ENCODE measurements at regions not wholly inside any gene's neighbourhood (a gene's known extent, or its start where the extent isn't known, plus 50 kb on each side); places are given as distances from the start of the nearest gene placed in this dataset.

- no peak overlapping the region for H3K9ac ChIP-seq (ENCODE audit: low read length in 2 of 2)
- H3K27me3 ChIP-seq (ENCODE audit: control insufficient read depth in 1 of 2, insufficient read depth in 2 of 2, low read length in 2 of 2) = no peaks in the 10 kb centered on the region
- H3K36me3 ChIP-seq (ENCODE audit: control insufficient read depth in 2 of 2, insufficient read depth in 2 of 2, low read length in 2 of 2) = no peaks in the 10 kb centered on the region
- no peak overlapping the region for H3K4me3 ChIP-seq (ENCODE audit: low read length in 2 of 2)
- H3K9me3 ChIP-seq (ENCODE audit: control insufficient read depth in 2 of 2, low read length in 2 of 2) = no peaks in the 10 kb centered on the region
- no peak overlapping the region for H3K27ac ChIP-seq (ENCODE audit: low read length)
- H3K4me1 ChIP-seq (ENCODE audit: control insufficient read depth, insufficient read depth, low read length) = no peaks in the 10 kb centered on the region
Measured at GRCh38 chr2:36059691-36060090, 295.9 kb upstream of the CRIM1 start.

DNA sequence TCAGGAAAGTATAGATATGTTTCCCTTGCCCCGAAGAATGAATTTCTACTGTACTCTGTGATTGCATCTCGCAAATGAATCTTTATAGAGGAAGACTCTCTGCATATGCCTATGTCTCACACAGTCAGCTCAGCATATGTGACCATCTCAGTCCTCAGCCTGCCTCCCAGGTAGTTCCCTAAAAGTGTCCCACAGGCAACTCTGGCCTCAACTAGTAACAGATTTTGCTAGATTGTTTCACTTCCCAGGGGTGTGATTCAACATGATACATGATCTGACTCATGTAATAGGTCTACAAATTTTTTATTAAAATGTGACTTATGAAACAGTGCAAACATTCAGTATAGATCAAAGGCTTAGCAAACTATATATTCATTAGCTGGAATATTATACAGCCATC, 296.6 kb upstream of the CRIM1 start:
- H3K27me3 ChIP-seq (ENCODE audit: control insufficient read depth in 1 of 2, insufficient read depth in 2 of 2, low read length in 2 of 2) = no peaks in the 10 kb centered on the region
- H3K4me1 ChIP-seq (ENCODE audit: control insufficient read depth, insufficient read depth, low read length) = no peaks in the 10 kb centered on the region

DNA sequence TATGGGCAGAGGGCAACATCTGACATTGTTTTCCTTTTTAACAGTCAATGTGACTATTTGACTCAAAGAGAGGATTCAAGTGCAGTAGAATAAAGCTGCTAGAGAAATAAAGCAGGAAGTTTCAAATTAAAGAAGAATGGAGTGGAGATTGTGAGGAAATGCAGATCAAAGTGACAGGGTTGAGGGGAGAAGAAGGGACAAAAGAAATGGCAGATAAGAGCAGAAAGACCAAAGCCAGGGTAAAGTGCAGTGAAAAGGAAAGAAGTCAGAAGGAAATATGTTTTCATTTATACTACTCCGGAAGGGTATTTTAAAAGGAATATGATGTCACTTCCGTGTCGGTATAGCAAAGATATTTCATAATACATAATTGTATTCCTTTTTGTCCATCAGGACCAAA, 297.5 kb upstream of the CRIM1 start:
- H3K27ac ChIP-seq (ENCODE audit: low read length) = no peak overlapping the region
- no peaks in the 10 kb centered on the region for H3K27me3 ChIP-seq (ENCODE audit: control insufficient read depth in 1 of 2, insufficient read depth in 2 of 2, low read length in 2 of 2)
- H3K4me1 ChIP-seq (ENCODE audit: control insufficient read depth, insufficient read depth, low read length) = no peaks in the 10 kb centered on the region

More for the DNA sequence above, 296.6 kb upstream of the CRIM1 start:
- H3K36me3 ChIP-seq (ENCODE audit: control insufficient read depth in 2 of 2, insufficient read depth in 2 of 2, low read length in 2 of 2) = no peaks in the 10 kb centered on the region
- H3K9me3 ChIP-seq (ENCODE audit: control insufficient read depth in 2 of 2, low read length in 2 of 2) = no peaks in the 10 kb centered on the region
- no peak overlapping the region for H3K27ac ChIP-seq (ENCODE audit: low read length)
- H3K9ac ChIP-seq (ENCODE audit: low read length in 2 of 2) = no peak overlapping the region
- H3K4me3 ChIP-seq (ENCODE audit: low read length in 2 of 2) = no peak overlapping the region

GRCh38 chr2:36052819-36053218, 302.8 kb upstream of the CRIM1 start:
- no peaks in the 10 kb centered on the region for H3K36me3 ChIP-seq (ENCODE audit: control insufficient read depth in 2 of 2, insufficient read depth in 2 of 2, low read length in 2 of 2)
- H3K9ac ChIP-seq (ENCODE audit: low read length in 2 of 2) = no peak overlapping the region
- no peak overlapping the region for H3K27ac ChIP-seq (ENCODE audit: low read length)
- H3K27me3 ChIP-seq (ENCODE audit: control insufficient read depth in 1 of 2, insufficient read depth in 2 of 2, low read length in 2 of 2) = no peaks in the 10 kb centered on the region
- H3K9me3 ChIP-seq (ENCODE audit: control insufficient read depth in 2 of 2, low read length in 2 of 2) = peaks cover 0 to 3% of the 10 kb centered on the region in 2 donors
- H3K4me3 ChIP-seq (ENCODE audit: low read length in 2 of 2) = no peak overlapping the region
- no peaks in the 10 kb centered on the region for H3K4me1 ChIP-seq (ENCODE audit: control insufficient read depth, insufficient read depth, low read length)

More for the DNA sequence above, 297.5 kb upstream of the CRIM1 start:
- H3K4me3 ChIP-seq (ENCODE audit: low read length in 2 of 2) = no peak overlapping the region
- no peaks in the 10 kb centered on the region for H3K36me3 ChIP-seq (ENCODE audit: control insufficient read depth in 2 of 2, insufficient read depth in 2 of 2, low read length in 2 of 2)
- H3K9me3 ChIP-seq (ENCODE audit: control insufficient read depth in 2 of 2, low read length in 2 of 2) = no peaks in the 10 kb centered on the region
- no peak overlapping the region for H3K9ac ChIP-seq (ENCODE audit: low read length in 2 of 2)

- Histone ChIP-seq H3K27me3 (ENCODE audit: control insufficient read depth in 1 of 2, insufficient read depth in 2 of 2, low read length in 2 of 2) (no peaks in the 10 kb centered on the region), H3K36me3 (ENCODE audit: control insufficient read depth in 2 of 2, insufficient read depth in 2 of 2, low read length in 2 of 2) (no peaks in the 10 kb centered on the region), H3K27ac (ENCODE audit: low read length) (no peak overlapping the region), H3K4me1 (ENCODE audit: control insufficient read depth, insufficient read depth, low read length) (no peaks in the 10 kb centered on the region), H3K4me3 (ENCODE audit: low read length in 2 of 2) (no peak overlapping the region), H3K9ac (ENCODE audit: low read length in 2 of 2) (no peak overlapping the region), H3K9me3 (ENCODE audit: control insufficient read depth in 2 of 2, low read length in 2 of 2) (no peaks in the 10 kb centered on the region)
Measured at GRCh38 chr2:36044411-36044810, 311.2 kb upstream of the CRIM1 start.

DNA sequence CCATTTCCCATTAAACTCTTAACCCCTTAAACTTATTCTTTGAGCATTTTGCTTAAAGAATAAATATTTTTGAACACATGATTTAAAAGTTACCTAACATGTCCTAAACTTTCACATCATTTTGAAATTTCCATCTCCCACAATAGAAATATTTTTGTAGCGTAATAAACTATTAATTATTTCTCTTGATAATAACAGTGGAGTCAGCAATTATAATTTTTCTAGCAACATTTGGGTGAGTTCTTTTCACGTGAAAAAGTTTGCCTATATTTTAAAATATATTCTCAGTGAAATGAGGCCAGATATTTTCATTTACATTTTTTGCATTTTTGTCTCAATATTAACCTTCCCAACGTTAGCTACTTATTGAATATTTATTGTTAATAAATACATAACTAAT, 320.4 kb upstream of the CRIM1 start:
- no peak overlapping the region for H3K9ac ChIP-seq (ENCODE audit: low read length in 2 of 2)
- H3K9me3 ChIP-seq (ENCODE audit: control insufficient read depth in 2 of 2, low read length in 2 of 2) = no peaks in the 10 kb centered on the region
- H3K4me1 ChIP-seq (ENCODE audit: control insufficient read depth, insufficient read depth, low read length) = no peaks in the 10 kb centered on the region
- no peak overlapping the region for H3K27ac ChIP-seq (ENCODE audit: low read length)
- no peak overlapping the region for H3K4me3 ChIP-seq (ENCODE audit: low read length in 2 of 2)
- H3K27me3 ChIP-seq (ENCODE audit: control insufficient read depth in 1 of 2, insufficient read depth in 2 of 2, low read length in 2 of 2) = no peaks in the 10 kb centered on the region
- no peaks in the 10 kb centered on the region for H3K36me3 ChIP-seq (ENCODE audit: control insufficient read depth in 2 of 2, insufficient read depth in 2 of 2, low read length in 2 of 2)

DNA sequence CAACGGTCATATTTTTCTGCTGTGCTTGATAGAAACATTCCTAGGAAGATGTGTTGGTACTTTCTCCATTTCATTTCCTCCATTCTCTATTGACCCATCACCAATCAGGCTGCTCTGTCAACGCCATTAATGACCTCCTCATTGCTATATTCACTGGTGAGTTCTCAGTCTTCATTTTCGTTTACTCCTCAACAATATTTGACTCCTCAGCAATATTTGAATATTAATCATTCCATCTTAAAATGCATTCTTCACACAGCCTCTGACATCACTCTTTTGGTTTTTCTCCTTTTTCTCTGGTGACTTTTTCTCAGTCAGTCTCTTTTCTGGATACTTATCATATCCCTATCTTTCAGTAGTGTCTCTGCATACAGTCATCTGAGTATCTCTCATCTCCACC, 323.5 kb upstream of the CRIM1 start:
- no peaks in the 10 kb centered on the region for H3K36me3 ChIP-seq (ENCODE audit: control insufficient read depth in 2 of 2, insufficient read depth in 2 of 2, low read length in 2 of 2)
- no peak overlapping the region for H3K4me3 ChIP-seq (ENCODE audit: low read length in 2 of 2)
- H3K27me3 ChIP-seq (ENCODE audit: control insufficient read depth in 1 of 2, insufficient read depth in 2 of 2, low read length in 2 of 2) = no peaks in the 10 kb centered on the region
- no peak overlapping the region for H3K27ac ChIP-seq (ENCODE audit: low read length)
- H3K9me3 ChIP-seq (ENCODE audit: control insufficient read depth in 2 of 2, low read length in 2 of 2) = no peaks in the 10 kb centered on the region
- H3K4me1 ChIP-seq (ENCODE audit: control insufficient read depth, insufficient read depth, low read length) = no peaks in the 10 kb centered on the region
- no peak overlapping the region for H3K9ac ChIP-seq (ENCODE audit: low read length in 2 of 2)

GRCh38 chr2:36031471-36031870, 324.1 kb upstream of the CRIM1 start:
- no peaks in the 10 kb centered on the region for H3K4me1 ChIP-seq (ENCODE audit: control insufficient read depth, insufficient read depth, low read length)
- H3K27me3 ChIP-seq (ENCODE audit: control insufficient read depth in 1 of 2, insufficient read depth in 2 of 2, low read length in 2 of 2) = no peaks in the 10 kb centered on the region
- H3K36me3 ChIP-seq (ENCODE audit: control insufficient read depth in 2 of 2, insufficient read depth in 2 of 2, low read length in 2 of 2) = no peaks in the 10 kb centered on the region
- H3K4me3 ChIP-seq (ENCODE audit: low read length in 2 of 2) = no peak overlapping the region
- H3K27ac ChIP-seq (ENCODE audit: low read length) = no peak overlapping the region
- H3K9me3 ChIP-seq (ENCODE audit: control insufficient read depth in 2 of 2, low read length in 2 of 2) = no peaks in the 10 kb centered on the region
- H3K9ac ChIP-seq (ENCODE audit: low read length in 2 of 2) = no peak overlapping the region

DNA sequence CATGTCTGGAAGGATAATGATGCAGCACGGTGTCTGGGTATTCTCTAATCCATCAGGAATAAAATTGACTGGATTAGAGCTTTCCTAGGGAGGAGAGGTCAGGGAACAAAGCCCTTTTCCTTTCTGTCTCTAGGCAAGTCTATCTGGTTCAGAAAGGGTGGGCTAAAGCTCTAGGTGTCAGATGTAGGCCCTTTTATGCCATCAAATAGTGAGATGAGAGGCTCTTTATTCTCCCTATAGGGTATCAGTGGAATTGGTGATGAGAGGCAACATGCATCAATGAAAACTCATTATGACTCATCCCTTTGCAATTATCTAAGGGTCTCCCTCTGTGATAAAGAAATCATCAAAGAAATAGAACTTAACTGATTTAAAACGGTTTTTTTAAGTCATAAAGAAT, 328.0 kb upstream of the CRIM1 start:
- no peak overlapping the region for H3K9ac ChIP-seq (ENCODE audit: low read length in 2 of 2)
- no peaks in the 10 kb centered on the region for H3K4me1 ChIP-seq (ENCODE audit: control insufficient read depth, insufficient read depth, low read length)
- H3K36me3 ChIP-seq (ENCODE audit: control insufficient read depth in 2 of 2, insufficient read depth in 2 of 2, low read length in 2 of 2) = no peaks in the 10 kb centered on the region
- H3K4me3 ChIP-seq (ENCODE audit: low read length in 2 of 2) = no peak overlapping the region
- H3K9me3 ChIP-seq (ENCODE audit: control insufficient read depth in 2 of 2, low read length in 2 of 2) = no peaks in the 10 kb centered on the region
- H3K27ac ChIP-seq (ENCODE audit: low read length) = no peak overlapping the region
- H3K27me3 ChIP-seq (ENCODE audit: control insufficient read depth in 1 of 2, insufficient read depth in 2 of 2, low read length in 2 of 2) = no peaks in the 10 kb centered on the region

GRCh38 chr2:36013064-36013463, 342.5 kb upstream of the CRIM1 start:
- H3K9ac ChIP-seq (ENCODE audit: low read length in 2 of 2) = no peak overlapping the region
- no peak overlapping the region for H3K4me3 ChIP-seq (ENCODE audit: low read length in 2 of 2)
- H3K27ac ChIP-seq (ENCODE audit: low read length) = no peak overlapping the region
- no peaks in the 10 kb centered on the region for H3K9me3 ChIP-seq (ENCODE audit: control insufficient read depth in 2 of 2, low read length in 2 of 2)
- H3K36me3 ChIP-seq (ENCODE audit: control insufficient read depth in 2 of 2, insufficient read depth in 2 of 2, low read length in 2 of 2) = no peaks in the 10 kb centered on the region
- H3K27me3 ChIP-seq (ENCODE audit: control insufficient read depth in 1 of 2, insufficient read depth in 2 of 2, low read length in 2 of 2) = no peaks in the 10 kb centered on the region
- H3K4me1 ChIP-seq (ENCODE audit: control insufficient read depth, insufficient read depth, low read length) = no peaks in the 10 kb centered on the region

DNA sequence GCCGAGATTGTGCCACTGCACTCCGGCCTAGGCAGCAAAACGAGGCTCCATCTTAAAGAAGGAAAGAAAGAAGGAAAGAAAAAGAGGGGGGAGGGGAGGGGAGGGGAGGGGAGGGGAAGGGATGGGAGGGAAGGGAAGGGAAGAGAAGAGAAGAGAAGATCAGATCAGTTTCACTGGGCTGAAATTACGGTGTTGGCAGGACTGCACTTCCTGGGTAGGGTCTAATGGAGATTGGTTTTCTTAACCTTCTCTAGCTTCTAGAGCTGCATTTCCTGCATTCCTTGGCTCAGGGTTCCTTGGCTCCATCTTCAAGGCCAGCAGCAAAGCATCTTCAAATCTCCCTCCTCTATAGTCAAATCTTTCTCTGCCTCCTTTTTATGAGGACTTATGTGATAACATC, 349.1 kb upstream of the CRIM1 start:
- Histone ChIP-seq H3K9me3 (ENCODE audit: control insufficient read depth in 2 of 2, low read length in 2 of 2) (no peaks in the 10 kb centered on the region), H3K36me3 (ENCODE audit: control insufficient read depth in 2 of 2, insufficient read depth in 2 of 2, low read length in 2 of 2) (no peaks in the 10 kb centered on the region), H3K27me3 (ENCODE audit: control insufficient read depth in 1 of 2, insufficient read depth in 2 of 2, low read length in 2 of 2) (no peaks in the 10 kb centered on the region), H3K27ac (ENCODE audit: low read length) (no peak overlapping the region), H3K4me3 (ENCODE audit: low read length in 2 of 2) (no peak overlapping the region), H3K4me1 (ENCODE audit: control insufficient read depth, insufficient read depth, low read length) (no peaks in the 10 kb centered on the region), H3K9ac (ENCODE audit: low read length in 2 of 2) (no peak overlapping the region)

GRCh38 chr2:36002941-36003340, 352.6 kb upstream of the CRIM1 start:
- Histone ChIP-seq H3K4me3 (ENCODE audit: low read length in 2 of 2) (no peak overlapping the region), H3K9me3 (ENCODE audit: control insufficient read depth in 2 of 2, low read length in 2 of 2) (no peaks in the 10 kb centered on the region), H3K36me3 (ENCODE audit: control insufficient read depth in 2 of 2, insufficient read depth in 2 of 2, low read length in 2 of 2) (no peaks in the 10 kb centered on the region), H3K27ac (ENCODE audit: low read length) (no peak overlapping the region), H3K27me3 (ENCODE audit: control insufficient read depth in 1 of 2, insufficient read depth in 2 of 2, low read length in 2 of 2) (no peaks in the 10 kb centered on the region), H3K9ac (ENCODE audit: low read length in 2 of 2) (no peak overlapping the region), H3K4me1 (ENCODE audit: control insufficient read depth, insufficient read depth, low read length) (no peaks in the 10 kb centered on the region)
